ENCODE measurements at regions not wholly inside any gene's neighbourhood (a gene's known extent, or its start where the extent isn't known, plus 50 kb on each side); places are given as distances from the start of the nearest gene placed in this dataset.

GRCh38 chr9:89888233-89888632, 283.4 kb downstream of the GADD45G start:
- Histone ChIP-seq H3K4me1 (ENCODE audit: insufficient read depth, insufficient read length) (no peaks in the 10 kb centered on the region), H3K9me3 (ENCODE audit: insufficient read depth, low read length) (no peaks in the 10 kb centered on the region), H3K9ac (ENCODE audit: insufficient read length, low read depth) (no peak overlapping the region), H3K4me3 (ENCODE audit: insufficient read length, low read depth) (no peak overlapping the region), H3K27me3 (ENCODE audit: insufficient read depth, insufficient read length) (no peaks in the 10 kb centered on the region), H3K36me3 (ENCODE audit: insufficient read depth, insufficient read length, low read length) (no peaks in the 10 kb centered on the region)
- TF ChIP-seq YY1 (IDR thresholded peaks at IDR 0.05; ENCODE audit: insufficient read depth, insufficient read length) = no peak
- no peak for TF ChIP-seq SUZ12 (IDR thresholded peaks at IDR 0.05; ENCODE audit: extremely low read depth, insufficient read depth, insufficient read length)
- no peak for TF ChIP-seq ZNF274 (IDR thresholded peaks at IDR 0.05; ENCODE audit: low read depth, low read length)
- no peak for DNase-seq (ENCODE audit: low read depth, low spot score)

DNA sequence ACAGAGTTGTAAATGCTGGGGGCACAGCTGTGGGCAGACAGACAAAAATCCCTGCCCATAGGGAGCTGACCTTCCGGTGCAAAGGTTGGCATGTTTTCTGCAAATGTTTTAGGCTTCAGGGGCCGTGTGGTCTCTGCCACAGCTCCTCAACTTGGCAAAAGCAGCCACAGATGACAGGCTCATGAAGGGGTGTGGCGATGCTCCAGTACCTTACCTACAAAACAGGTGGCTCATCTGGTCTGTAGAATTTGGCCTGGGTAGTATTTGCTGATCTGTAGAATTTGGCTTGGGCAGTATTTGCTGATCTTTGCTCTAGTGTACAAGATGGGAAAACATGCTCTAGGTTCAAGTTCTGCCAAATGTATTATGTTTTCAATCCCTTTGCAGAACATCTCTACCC, 283.9 kb downstream of the GADD45G start:
- Histone ChIP-seq H3K9ac (ENCODE audit: insufficient read length, low read depth) (no peak overlapping the region), H3K9me3 (ENCODE audit: insufficient read depth, low read length) (no peaks in the 10 kb centered on the region), H3K4me1 (ENCODE audit: insufficient read depth, insufficient read length) (no peaks in the 10 kb centered on the region), H3K36me3 (ENCODE audit: insufficient read depth, insufficient read length, low read length) (no peaks in the 10 kb centered on the region), H3K4me3 (ENCODE audit: insufficient read length, low read depth) (no peak overlapping the region), H3K27me3 (ENCODE audit: insufficient read depth, insufficient read length) (no peaks in the 10 kb centered on the region)
- TF ChIP-seq SUZ12 (IDR thresholded peaks at IDR 0.05; ENCODE audit: extremely low read depth, insufficient read depth, insufficient read length) (no peak), YY1 (IDR thresholded peaks at IDR 0.05; ENCODE audit: insufficient read depth, insufficient read length) (no peak), ZNF274 (IDR thresholded peaks at IDR 0.05; ENCODE audit: low read depth, low read length) (no peak)
- no peak for DNase-seq (ENCODE audit: low read depth, low spot score)

DNA sequence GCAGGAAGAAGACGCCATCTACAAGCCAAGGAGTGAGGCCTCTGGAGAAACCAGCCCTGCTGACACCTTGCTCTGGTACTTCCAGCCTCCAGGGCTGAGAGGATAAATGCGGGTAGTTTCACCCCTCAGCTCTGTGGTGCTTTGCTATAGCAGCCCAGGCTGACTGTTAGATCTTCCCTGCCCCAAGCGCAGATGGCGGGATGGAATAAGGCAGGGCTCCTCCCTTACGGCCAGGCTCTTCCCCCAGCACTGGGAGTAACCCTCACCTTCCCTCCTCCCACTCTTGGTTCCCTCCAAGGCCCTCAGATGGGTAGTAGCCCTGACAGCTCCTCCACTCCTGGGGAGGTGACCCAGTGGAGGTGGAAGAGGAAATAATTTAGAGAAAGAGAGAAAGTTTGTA, 285.1 kb downstream of the GADD45G start:
- Histone ChIP-seq H3K27me3 (ENCODE audit: insufficient read depth, insufficient read length) (no peaks in the 10 kb centered on the region), H3K4me3 (ENCODE audit: insufficient read length, low read depth) (no peak overlapping the region), H3K9ac (ENCODE audit: insufficient read length, low read depth) (no peak overlapping the region), H3K9me3 (ENCODE audit: insufficient read depth, low read length) (no peaks in the 10 kb centered on the region), H3K36me3 (ENCODE audit: insufficient read depth, insufficient read length, low read length) (no peaks in the 10 kb centered on the region), H3K4me1 (ENCODE audit: insufficient read depth, insufficient read length) (no peaks in the 10 kb centered on the region)
- DNase-seq (ENCODE audit: low read depth, low spot score) = no peak
- TF ChIP-seq SUZ12 (IDR thresholded peaks at IDR 0.05; ENCODE audit: extremely low read depth, insufficient read depth, insufficient read length) (no peak), ZNF274 (IDR thresholded peaks at IDR 0.05; ENCODE audit: low read depth, low read length) (no peak), YY1 (IDR thresholded peaks at IDR 0.05; ENCODE audit: insufficient read depth, insufficient read length) (no peak)

DNA sequence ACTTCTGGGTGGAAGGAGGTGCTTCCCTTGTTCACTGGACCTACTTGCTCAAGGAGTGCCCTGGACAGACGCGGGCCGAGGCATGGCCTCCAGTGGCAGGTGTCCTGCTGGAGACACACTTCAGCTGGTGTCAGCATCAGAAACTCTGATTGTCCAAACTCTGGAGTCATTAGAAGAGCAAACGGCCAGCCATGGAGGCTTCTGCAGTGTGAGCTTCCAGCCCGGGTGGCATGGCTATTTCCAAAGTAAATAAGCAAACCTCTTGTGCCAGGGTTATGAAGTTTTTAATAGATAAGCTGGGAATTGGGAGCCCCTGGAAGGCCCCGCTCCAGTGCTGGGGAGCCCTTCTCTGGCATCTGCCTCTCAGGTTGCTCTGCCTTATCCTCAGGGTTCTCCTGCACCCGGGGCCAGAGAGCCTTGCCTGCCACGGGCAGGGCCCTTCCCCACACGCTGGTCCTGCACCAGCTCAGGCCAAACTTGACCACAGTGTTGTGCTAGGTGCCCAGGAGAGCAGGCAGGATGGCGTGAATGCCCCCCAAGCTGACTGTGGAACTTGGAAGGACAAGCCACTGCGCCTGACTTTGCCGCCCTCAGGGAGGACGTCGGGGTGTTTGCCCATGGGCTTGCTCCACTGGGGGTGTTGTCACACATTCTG, 285.6 kb downstream of the GADD45G start:
- Histone ChIP-seq H3K9ac (ENCODE audit: insufficient read length, low read depth) (no peak overlapping the region), H3K9me3 (ENCODE audit: insufficient read depth, low read length) (no peaks in the 10 kb centered on the region), H3K27me3 (ENCODE audit: insufficient read depth, insufficient read length) (no peaks in the 10 kb centered on the region), H3K4me3 (ENCODE audit: insufficient read length, low read depth) (no peak overlapping the region), H3K36me3 (ENCODE audit: insufficient read depth, insufficient read length, low read length) (no peaks in the 10 kb centered on the region), H3K4me1 (ENCODE audit: insufficient read depth, insufficient read length) (no peaks in the 10 kb centered on the region)
- no peak for DNase-seq (ENCODE audit: low read depth, low spot score)
- no peak for TF ChIP-seq SUZ12 (IDR thresholded peaks at IDR 0.05; ENCODE audit: extremely low read depth, insufficient read depth, insufficient read length)
- TF ChIP-seq ZNF274 (IDR thresholded peaks at IDR 0.05; ENCODE audit: low read depth, low read length) = no peak
- TF ChIP-seq YY1 (IDR thresholded peaks at IDR 0.05; ENCODE audit: insufficient read depth, insufficient read length) = no peak

DNA sequence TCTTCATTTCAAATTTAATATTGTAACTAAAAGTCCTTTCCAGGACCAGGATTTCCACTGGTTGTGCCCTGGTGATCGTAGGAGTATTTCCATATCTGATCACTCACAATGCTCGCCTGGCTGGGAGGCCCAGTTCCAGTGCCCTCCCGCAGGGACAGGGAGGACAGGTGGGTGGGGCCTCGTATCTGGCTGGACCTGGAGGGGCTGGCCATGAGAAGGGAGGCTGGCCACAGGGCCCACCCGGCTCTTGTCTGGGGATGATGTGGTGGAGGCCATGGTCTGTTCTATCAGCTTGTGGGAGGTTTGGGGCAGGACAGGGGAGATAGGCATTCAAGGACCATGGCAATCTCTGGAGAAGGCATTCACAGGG, 286.4 kb downstream of the GADD45G start:
- Histone ChIP-seq H3K9me3 (ENCODE audit: insufficient read depth, low read length) (no peaks in the 10 kb centered on the region), H3K36me3 (ENCODE audit: insufficient read depth, insufficient read length, low read length) (no peaks in the 10 kb centered on the region), H3K4me3 (ENCODE audit: insufficient read length, low read depth) (no peak overlapping the region), H3K9ac (ENCODE audit: insufficient read length, low read depth) (no peak overlapping the region), H3K4me1 (ENCODE audit: insufficient read depth, insufficient read length) (no peaks in the 10 kb centered on the region), H3K27me3 (ENCODE audit: insufficient read depth, insufficient read length) (no peaks in the 10 kb centered on the region)
- DNase-seq (ENCODE audit: low read depth, low spot score) = no peak
- TF ChIP-seq SUZ12 (IDR thresholded peaks at IDR 0.05; ENCODE audit: extremely low read depth, insufficient read depth, insufficient read length) (no peak), ZNF274 (IDR thresholded peaks at IDR 0.05; ENCODE audit: low read depth, low read length) (no peak), YY1 (IDR thresholded peaks at IDR 0.05; ENCODE audit: insufficient read depth, insufficient read length) (no peak)

GRCh38 chr9:89891591-89892304, 286.9 kb downstream of the GADD45G start:
- Histone ChIP-seq H3K4me3 (ENCODE audit: insufficient read length, low read depth) (no peak overlapping the region), H3K9me3 (ENCODE audit: insufficient read depth, low read length) (no peaks in the 10 kb centered on the region), H3K27me3 (ENCODE audit: insufficient read depth, insufficient read length) (no peaks in the 10 kb centered on the region), H3K36me3 (ENCODE audit: insufficient read depth, insufficient read length, low read length) (no peaks in the 10 kb centered on the region), H3K9ac (ENCODE audit: insufficient read length, low read depth) (no peak overlapping the region), H3K4me1 (ENCODE audit: insufficient read depth, insufficient read length) (no peaks in the 10 kb centered on the region)
- TF ChIP-seq YY1 (IDR thresholded peaks at IDR 0.05; ENCODE audit: insufficient read depth, insufficient read length) (no peak), ZNF274 (IDR thresholded peaks at IDR 0.05; ENCODE audit: low read depth, low read length) (no peak), SUZ12 (IDR thresholded peaks at IDR 0.05; ENCODE audit: extremely low read depth, insufficient read depth, insufficient read length) (no peak)
- no peak for DNase-seq (ENCODE audit: low read depth, low spot score)

DNA sequence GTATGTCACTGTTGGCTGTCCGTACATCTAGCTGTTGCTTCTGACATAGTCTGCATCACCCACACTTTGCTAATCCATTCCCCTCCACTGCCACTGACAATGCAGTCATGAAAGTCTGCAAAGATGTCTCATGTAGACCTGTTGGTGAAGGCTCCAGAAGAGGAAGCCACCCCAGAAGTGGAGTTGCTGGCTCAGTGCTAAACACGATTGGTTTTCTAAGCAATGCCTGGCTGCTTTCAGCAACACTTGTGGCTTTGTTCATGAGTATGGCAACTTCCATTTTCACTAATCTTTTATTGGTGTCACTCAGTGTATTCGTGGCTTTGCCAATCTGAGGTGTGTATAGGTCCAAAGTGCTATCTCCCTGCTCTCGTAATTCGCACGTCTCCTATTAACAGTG, 288.1 kb downstream of the GADD45G start:
- Histone ChIP-seq H3K9me3 (ENCODE audit: insufficient read depth, low read length) (no peaks in the 10 kb centered on the region), H3K4me3 (ENCODE audit: insufficient read length, low read depth) (no peak overlapping the region), H3K9ac (ENCODE audit: insufficient read length, low read depth) (no peak overlapping the region), H3K27me3 (ENCODE audit: insufficient read depth, insufficient read length) (no peaks in the 10 kb centered on the region), H3K4me1 (ENCODE audit: insufficient read depth, insufficient read length) (no peaks in the 10 kb centered on the region), H3K36me3 (ENCODE audit: insufficient read depth, insufficient read length, low read length) (no peaks in the 10 kb centered on the region)
- TF ChIP-seq YY1 (IDR thresholded peaks at IDR 0.05; ENCODE audit: insufficient read depth, insufficient read length) = no peak
- TF ChIP-seq ZNF274 (IDR thresholded peaks at IDR 0.05; ENCODE audit: low read depth, low read length) = no peak
- TF ChIP-seq SUZ12 (IDR thresholded peaks at IDR 0.05; ENCODE audit: extremely low read depth, insufficient read depth, insufficient read length) = no peak
- no peak for DNase-seq (ENCODE audit: low read depth, low spot score)
